ENCODE measurements at regions not wholly inside any gene's neighbourhood (a gene's known extent, or its start where the extent isn't known, plus 50 kb on each side); places are given as distances from the start of the nearest gene placed in this dataset.
"Not testable (repeated sequence)": the region's sequence is repeated elsewhere in the genome, so short reads cannot be mapped to it uniquely, and the experiment has no call there.

DNA sequence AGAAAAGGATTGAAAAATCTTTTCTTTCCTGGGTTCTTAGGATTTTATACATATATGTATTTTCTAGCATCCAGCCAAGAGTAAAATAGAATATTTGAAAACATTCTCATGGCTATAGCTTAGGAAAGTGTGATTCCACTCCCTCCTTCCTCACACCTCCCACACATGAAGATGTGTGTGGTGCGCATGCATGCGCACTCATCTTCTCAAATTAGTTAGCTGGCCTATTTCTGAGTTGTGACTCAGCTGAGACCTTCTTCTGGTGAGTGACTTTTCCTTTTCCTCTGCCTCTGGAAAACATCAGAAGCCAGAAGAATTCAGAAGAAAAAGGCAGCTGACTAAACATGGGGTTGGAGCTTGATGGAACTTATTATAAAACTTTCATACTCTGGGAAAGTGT lies 149.8 kb downstream of the OR4C45 start:
- intact Hi-C loops (cut with DNase I) = no loop called here
- Histone ChIP-seq H3K4me1 (peaks cover 0 to 10% (median 3%) of the 10 kb centered on the region in 9 donors), H3K9me3 (peaks cover 0 to 26% (median 0%) of the 10 kb centered on the region in 11 donors), H3K4me3 (no peak overlapping the region), H3K27ac (peak overlapping the region in 2 of 10 donors; percentile 22 to 36), H3K36me3 (no peaks in the 10 kb centered on the region), H3K27me3 (no peaks in the 10 kb centered on the region)
- DNase-seq = no peak
- WGBS, 2 donors = 82 to 97% methylated on average over 2 of the region's 2 CpGs
- TF ChIP-seq CTCF (IDR thresholded peaks at IDR 0.05) = no peak
- ATAC-seq = peak in 5 of 8 donors; percentile 23 to 81 (median 67)

DNA sequence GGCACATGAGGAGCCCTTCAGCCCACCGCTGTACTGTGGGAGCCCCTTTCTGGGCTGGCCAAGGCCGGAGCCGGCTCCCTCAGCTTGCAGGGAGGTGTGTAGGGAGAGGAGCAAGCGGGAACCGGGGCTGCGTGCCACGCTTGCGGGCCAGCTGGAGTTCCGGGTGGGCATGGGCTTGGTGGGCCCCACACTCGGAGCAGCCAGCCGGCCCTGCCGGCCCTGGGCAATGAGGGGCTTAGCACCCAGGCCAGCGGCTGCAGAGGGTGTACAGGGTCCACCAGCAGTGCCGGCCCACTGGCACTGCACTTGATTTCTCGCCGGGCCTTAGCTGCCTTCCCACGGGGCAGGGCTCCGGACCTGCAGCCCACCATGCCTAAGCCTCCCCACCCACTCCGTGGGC lies 150.5 kb downstream of the OR4C45 start:
- Histone ChIP-seq H3K9me3 (peaks cover 0 to 26% (median 0%) of the 10 kb centered on the region in 11 donors), H3K4me1 (peaks cover 0 to 17% (median 4%) of the 10 kb centered on the region in 9 donors), H3K27ac (peak overlapping the region in 3 of 10 donors; percentile 4 to 36 (median 22))
- WGBS, 2 donors = 88% methylated on average over 18 to 19 of the region's 19 CpGs
- intact Hi-C loops (cut with DNase I); DNase-seq; H3K4me3 ChIP-seq; H3K27me3 ChIP-seq; ATAC-seq; H3K36me3 ChIP-seq: not testable (repeated sequence)

- TF ChIP-seq CTCF (IDR thresholded peaks at IDR 0.05) = no peak
- Histone ChIP-seq H3K36me3 (no peaks in the 10 kb centered on the region), H3K4me1 (peaks cover 0 to 17% (median 4%) of the 10 kb centered on the region in 9 donors), H3K9me3 (peaks cover 0 to 23% (median 0%) of the 10 kb centered on the region in 11 donors), H3K27ac (peak overlapping the region in 1 of 10 donors; percentile 3), H3K4me3 (no peak overlapping the region), H3K27me3 (no peaks in the 10 kb centered on the region)
- intact Hi-C loops (cut with DNase I) = no loop called here
- ATAC-seq (peak in 1 of 8 donors; percentile 22), DNase-seq (no peak)
- 50 to 70% methylated on average over 1 of the region's 1 CpG for WGBS, 2 donors
These were observed 153.5 kb downstream of the OR4C45 start for GRCh38 chr11:50186146-50186545.

GRCh38 chr11:50187220-50187619 lies 154.5 kb downstream of the OR4C45 start:
- ATAC-seq = peak in 7 of 8 donors; percentile 53 to 91 (median 79)
- no peaks in the 10 kb centered on the region for H3K27me3 ChIP-seq
- H3K9me3 ChIP-seq = peaks cover 0 to 23% (median 0%) of the 10 kb centered on the region in 11 donors
- no peak for DNase-seq
- no peak for TF ChIP-seq CTCF (IDR thresholded peaks at IDR 0.05)
- intact Hi-C loops (cut with DNase I) = no loop called here
- no peaks in the 10 kb centered on the region for H3K36me3 ChIP-seq
- no peak overlapping the region for H3K4me3 ChIP-seq
- peak overlapping the region in 1 of 10 donors; percentile 1 for H3K27ac ChIP-seq
- WGBS, 2 donors = 9 to 24% methylated on average over 1 of the region's 1 CpG
- peaks cover 0 to 17% (median 4%) of the 10 kb centered on the region in 9 donors for H3K4me1 ChIP-seq

DNA sequence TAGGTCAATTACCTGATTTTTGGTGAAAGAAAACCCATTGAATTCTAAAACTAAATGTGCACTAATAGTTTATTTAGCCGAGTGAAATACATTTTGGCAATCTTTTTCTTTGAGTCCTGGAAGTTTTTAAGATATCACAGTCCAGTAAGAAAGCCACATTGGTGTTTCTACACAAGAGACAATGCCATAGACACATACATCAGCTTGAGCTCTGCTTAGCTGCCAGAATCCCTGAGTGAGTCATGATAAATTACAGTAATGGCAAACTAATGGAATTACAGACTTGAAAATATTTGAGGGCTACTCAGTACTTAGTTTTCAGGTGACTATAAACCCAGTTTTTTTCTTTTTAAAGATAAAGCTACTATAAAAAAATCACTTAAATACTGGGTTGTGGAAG lies 155.4 kb downstream of the OR4C45 start:
- no peak for TF ChIP-seq CTCF (IDR thresholded peaks at IDR 0.05)
- Histone ChIP-seq H3K36me3 (no peaks in the 10 kb centered on the region), H3K9me3 (peaks cover 0 to 22% (median 0%) of the 10 kb centered on the region in 11 donors), H3K4me1 (peaks cover 0 to 17% (median 4%) of the 10 kb centered on the region in 9 donors), H3K4me3 (no peak overlapping the region), H3K27ac (peak overlapping the region in 1 of 10 donors; percentile 1), H3K27me3 (no peaks in the 10 kb centered on the region)
- no peak for DNase-seq
- 13 to 29% methylated on average over 1 of the region's 1 CpG for WGBS, 2 donors
- peak in 1 of 8 donors; percentile 58 for ATAC-seq
- intact Hi-C loops (cut with DNase I) = no loop called here
